Neural cell (in vitro differentiated cells): ENCODE measurements at regions not wholly inside any gene's neighbourhood (a gene's known extent, or its start where the extent isn't known, plus 50 kb on each side); places are given as distances from the start of the nearest gene placed in this dataset.

Source experiments
- EP300 ChIP-seq: fragments of 450-650 bp; conservative IDR thresholded peaks from 2 replicates; pipeline ENCODE4 v1.6.1; 2014; ENCODE audit warnings: antibody characterized with exemption, mild to moderate bottlenecking, moderate library complexity; ENCODE audit not compliant: poor library complexity, severe bottlenecking
- EZH2 ChIP-seq: fragments of 200-600, 300-800 bp; shearing (Covaris generic), sonication (generic); IDR thresholded peaks from 2 replicates; pipeline ENCODE4 v1.6.1; 2014; ENCODE audit warnings: antibody characterized with exemption, low read length, borderline replicate concordance, mild to moderate bottlenecking; ENCODE audit not compliant: insufficient read depth, poor library complexity, severe bottlenecking
- MXI1 ChIP-seq: fragments of 450-650 bp; conservative IDR thresholded peaks from 2 replicates; pipeline ENCODE4 v1.6.1; 2014; ENCODE audit warnings: antibody characterized with exemption, mild to moderate bottlenecking; ENCODE audit not compliant: poor library complexity, severe bottlenecking
- POLR2AphosphoS5 ChIP-seq: IDR thresholded peaks from 2 replicates; pipeline ENCODE4 v1.6.1; 2012
- RAD21 ChIP-seq: fragments of 450-650 bp; conservative IDR thresholded peaks from 2 replicates; pipeline ENCODE4 v1.6.1; 2014; ENCODE audit warnings: antibody characterized with exemption, mild to moderate bottlenecking, moderate library complexity
- SMC3 ChIP-seq: fragments of 450-650 bp; conservative IDR thresholded peaks from 2 replicates; pipeline ENCODE4 v1.6.1; 2014; ENCODE audit warnings: antibody characterized with exemption, mild to moderate bottlenecking, moderate library complexity; ENCODE audit not compliant: poor library complexity
- TF ChIP-seq, protein P1 (sequence below): IDR thresholded peaks from 2 replicates; pipeline ENCODE4 v1.6.1; 2012; ENCODE audit warnings: borderline replicate concordance
- TF ChIP-seq, protein P2 (sequence below): fragments of 450-650 bp; IDR thresholded peaks from 2 replicates; pipeline ENCODE4 v1.5.1; 2014; ENCODE audit warnings: antibody characterized with exemption, mild to moderate bottlenecking, moderate library complexity; ENCODE audit not compliant: poor library complexity, severe bottlenecking

DNA sequence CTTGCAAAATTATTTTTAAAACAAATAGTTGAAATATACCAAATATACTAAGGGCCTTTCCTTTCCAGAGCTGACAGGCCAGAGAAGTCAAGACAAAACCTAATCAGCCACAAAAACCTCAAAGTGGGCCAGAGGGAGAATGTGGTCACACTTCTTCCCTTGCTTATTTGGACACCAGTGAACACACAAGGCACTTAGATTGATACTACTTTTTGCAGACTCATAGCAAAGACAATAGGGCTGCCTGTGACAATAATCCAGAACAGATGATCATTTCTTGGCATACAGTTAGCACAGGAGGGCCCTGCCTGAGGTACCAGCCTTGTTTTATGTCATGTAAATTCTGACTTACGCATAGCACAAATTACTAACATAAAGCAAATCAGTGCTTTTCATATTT is 215.7 kb upstream of the NEIL3 start:
- TF ChIP-seq POLR2AphosphoS5 (no peak), EZH2 (no peak), MXI1 (no peak), EP300 (no peak), RAD21 (no peak), SMC3 (no peak)
- TF ChIP-seq, protein P1, sequence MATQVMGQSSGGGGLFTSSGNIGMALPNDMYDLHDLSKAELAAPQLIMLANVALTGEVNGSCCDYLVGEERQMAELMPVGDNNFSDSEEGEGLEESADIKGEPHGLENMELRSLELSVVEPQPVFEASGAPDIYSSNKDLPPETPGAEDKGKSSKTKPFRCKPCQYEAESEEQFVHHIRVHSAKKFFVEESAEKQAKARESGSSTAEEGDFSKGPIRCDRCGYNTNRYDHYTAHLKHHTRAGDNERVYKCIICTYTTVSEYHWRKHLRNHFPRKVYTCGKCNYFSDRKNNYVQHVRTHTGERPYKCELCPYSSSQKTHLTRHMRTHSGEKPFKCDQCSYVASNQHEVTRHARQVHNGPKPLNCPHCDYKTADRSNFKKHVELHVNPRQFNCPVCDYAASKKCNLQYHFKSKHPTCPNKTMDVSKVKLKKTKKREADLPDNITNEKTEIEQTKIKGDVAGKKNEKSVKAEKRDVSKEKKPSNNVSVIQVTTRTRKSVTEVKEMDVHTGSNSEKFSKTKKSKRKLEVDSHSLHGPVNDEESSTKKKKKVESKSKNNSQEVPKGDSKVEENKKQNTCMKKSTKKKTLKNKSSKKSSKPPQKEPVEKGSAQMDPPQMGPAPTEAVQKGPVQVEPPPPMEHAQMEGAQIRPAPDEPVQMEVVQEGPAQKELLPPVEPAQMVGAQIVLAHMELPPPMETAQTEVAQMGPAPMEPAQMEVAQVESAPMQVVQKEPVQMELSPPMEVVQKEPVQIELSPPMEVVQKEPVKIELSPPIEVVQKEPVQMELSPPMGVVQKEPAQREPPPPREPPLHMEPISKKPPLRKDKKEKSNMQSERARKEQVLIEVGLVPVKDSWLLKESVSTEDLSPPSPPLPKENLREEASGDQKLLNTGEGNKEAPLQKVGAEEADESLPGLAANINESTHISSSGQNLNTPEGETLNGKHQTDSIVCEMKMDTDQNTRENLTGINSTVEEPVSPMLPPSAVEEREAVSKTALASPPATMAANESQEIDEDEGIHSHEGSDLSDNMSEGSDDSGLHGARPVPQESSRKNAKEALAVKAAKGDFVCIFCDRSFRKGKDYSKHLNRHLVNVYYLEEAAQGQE, result no peak
- TF ChIP-seq, protein P2, sequence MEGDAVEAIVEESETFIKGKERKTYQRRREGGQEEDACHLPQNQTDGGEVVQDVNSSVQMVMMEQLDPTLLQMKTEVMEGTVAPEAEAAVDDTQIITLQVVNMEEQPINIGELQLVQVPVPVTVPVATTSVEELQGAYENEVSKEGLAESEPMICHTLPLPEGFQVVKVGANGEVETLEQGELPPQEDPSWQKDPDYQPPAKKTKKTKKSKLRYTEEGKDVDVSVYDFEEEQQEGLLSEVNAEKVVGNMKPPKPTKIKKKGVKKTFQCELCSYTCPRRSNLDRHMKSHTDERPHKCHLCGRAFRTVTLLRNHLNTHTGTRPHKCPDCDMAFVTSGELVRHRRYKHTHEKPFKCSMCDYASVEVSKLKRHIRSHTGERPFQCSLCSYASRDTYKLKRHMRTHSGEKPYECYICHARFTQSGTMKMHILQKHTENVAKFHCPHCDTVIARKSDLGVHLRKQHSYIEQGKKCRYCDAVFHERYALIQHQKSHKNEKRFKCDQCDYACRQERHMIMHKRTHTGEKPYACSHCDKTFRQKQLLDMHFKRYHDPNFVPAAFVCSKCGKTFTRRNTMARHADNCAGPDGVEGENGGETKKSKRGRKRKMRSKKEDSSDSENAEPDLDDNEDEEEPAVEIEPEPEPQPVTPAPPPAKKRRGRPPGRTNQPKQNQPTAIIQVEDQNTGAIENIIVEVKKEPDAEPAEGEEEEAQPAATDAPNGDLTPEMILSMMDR, result no peak
